ENCODE measurements at regions not wholly inside any gene's neighbourhood (a gene's known extent, or its start where the extent isn't known, plus 50 kb on each side); places are given as distances from the start of the nearest gene placed in this dataset.
A peak's percentile ranks its signal among the peaks of the same experiment; 100 is the strongest.

DNA sequence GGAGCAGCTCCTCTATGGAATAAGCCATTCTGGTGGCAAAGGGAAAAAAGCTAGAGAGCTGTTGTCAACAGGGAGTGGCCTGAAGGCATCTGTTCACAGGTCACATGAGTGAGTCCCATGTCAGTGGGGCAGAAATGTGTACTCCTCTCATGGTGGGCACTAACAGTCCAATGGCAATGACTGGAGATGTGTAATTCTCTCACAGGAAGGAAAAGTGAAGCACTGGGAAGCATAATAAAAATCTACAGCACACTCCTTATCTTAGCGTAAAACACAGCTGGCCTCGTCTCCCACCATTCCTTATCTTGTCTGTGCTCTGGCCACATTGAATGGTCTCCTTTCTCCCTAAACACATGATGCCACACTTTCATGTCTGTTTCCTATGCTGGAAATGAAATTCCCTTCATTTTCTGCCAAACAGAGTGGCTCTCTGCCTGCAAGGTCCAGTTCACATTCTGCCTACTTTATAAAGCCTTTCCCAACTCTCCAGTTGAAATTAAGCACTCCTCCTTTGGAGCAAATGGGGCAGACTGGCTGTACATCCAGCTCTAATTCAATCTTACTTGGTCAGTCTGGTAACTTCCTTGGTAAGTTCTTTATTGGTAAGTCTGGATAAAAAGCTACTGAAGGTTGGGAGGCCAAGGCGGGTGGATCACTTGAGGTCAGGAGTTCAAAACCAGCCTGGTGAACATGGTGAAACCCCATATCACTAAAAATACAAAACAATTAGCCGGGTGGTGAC, 139.8 kb downstream of the RPL22L1 start:
- no peak for DNase-seq (ENCODE audit: low read depth)

DNA sequence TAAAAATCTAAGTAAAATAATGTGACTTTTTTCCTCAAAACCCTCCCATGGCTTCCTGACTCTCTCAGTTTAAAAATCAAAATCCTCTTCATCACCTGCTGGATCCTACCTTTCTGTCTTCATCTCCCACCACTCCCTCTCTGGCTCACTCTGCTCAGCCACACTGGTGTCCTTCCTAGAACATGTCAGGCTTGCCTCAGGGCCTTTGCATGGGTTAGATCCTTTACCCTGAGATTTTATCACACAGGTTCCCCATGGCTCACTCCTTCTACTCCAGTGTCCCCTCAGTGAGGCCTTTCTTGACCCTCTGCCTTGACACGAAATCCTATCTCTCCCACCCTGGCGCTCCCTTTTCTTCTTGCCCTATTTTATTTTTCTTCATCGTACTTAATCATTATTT, 141.8 kb downstream of the RPL22L1 start:
- no peak for DNase-seq (ENCODE audit: low read depth)

DNA sequence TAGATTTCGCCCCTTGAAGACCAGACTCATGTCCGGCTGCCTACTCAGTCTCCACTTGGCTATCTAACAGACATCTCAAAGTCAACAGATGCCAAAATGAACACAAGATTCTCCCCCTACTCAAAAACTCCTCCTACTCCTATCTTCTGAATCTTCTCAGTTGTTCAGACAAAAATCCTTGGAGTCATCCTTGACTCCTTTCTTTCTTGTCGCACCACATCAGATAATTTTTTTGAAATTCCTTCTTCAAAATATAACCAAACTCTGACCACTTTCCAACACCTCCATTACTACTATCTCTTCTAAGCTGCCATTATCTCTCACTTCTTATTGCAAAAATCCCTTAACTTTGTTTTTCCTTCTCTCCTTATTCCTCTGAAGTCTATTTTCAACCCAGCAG, 141.9 kb upstream of the SLC7A14 start:
- no peak for DNase-seq (ENCODE audit: low read depth)

DNA sequence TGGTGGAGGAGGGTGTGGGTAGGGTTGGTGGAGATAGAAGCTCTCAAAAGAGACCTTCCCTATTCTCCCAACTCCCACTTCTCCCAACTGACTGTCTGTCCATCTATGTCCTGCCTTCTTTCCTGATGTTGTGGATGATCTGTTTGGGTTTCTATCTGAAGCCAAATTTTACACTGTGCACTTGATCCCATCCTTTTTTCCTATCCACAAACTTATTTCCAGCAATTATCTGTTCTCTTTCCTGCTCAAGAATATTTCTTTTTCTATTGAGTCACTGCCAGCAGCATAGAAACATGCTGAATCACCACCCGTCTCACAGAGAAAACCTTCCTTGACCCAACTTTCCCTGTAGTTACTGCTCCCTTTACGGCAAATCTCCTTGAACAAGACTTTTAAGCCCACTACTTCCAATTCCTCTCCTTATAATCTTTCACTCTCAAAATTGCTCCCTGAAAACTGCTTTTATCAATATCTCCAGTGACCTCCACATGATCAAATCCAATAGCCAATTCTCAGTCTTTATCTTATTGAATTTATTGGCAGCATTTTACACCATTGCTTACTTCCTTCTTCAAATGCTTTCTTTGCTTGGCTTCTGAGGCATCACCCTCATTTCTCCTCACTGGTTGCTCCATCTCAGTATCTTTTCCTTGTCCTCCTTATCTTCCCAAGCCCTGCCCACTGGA, 141.2 kb upstream of the SLC7A14 start:
- peak; percentile 86 for DNase-seq (ENCODE audit: low read depth)

DNA sequence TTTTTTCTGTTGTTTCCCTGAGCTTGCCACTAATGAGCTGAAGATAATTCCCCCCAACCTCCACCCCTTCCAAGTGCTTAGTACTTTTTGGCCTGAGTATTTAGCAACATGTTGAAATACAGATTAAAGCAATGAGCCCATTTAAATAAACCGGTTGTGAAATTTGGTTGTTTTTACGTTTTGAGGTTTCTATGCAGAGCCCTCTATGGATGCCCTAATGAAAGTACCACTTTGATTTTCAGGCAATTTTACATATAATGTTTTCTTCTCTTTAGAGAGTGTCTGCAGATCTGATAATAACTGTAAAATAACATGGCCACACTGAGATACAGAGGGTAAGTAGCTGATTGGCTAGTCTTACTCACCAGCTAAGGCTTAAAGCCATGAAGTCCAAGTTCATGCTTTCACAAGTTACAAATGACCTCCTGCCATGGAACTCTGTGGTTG, 139.4 kb upstream of the SLC7A14 start:
- peak; percentile 79 for DNase-seq (ENCODE audit: low read depth)

DNA sequence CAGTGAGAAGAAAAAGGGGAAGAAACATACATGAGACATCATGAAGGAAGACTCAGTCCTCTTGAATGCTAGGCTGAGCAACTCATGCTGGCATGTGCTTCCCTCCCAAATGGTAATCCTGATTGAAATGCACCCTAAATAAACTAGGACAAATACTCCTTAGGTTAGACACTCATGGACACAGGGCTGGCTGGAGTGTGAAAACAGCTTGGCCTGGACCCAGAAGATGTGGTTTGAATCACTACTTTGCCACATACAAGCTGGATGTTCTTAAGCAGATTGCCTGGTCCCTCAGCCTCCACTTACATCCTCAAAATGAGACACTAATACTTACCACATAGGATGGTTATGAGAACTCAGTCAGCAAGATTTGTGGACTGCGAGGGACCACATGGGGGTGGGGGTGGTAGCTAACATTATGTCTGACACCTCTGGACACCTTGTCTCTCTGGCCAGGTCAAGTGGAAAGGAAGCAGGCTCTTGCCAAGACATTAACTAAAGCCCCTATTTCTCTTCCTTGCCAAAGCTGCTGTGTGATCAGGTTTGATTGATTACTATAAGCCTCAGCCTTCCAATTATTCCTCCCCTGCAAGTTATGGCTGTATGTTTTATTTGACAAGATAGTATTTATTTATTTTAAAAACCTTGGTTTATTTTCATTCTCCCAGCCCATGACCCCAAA, 138.9 kb upstream of the SLC7A14 start:
- peak; percentile 94 for DNase-seq (ENCODE audit: low read depth)

DNA sequence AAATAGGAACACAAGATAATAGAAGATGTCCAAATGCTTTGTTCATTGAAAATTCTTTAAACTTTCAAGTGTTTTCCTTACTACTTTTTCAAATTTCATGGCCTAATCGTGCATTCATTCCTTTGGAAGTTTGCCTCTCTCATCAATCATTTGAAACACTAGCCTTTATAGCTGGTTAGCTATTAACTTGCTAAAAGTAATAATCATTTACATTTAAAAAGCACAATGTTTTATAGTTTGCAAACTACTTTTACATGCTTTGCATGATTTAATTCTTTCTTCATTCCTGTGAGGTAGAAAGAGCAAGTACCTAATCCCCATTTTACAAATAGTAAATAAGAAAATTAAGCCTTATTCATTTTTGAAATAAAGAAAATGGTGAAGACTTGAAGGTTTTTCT, 137.4 kb upstream of the SLC7A14 start:
- DNase-seq (ENCODE audit: low read depth): no peak

DNA sequence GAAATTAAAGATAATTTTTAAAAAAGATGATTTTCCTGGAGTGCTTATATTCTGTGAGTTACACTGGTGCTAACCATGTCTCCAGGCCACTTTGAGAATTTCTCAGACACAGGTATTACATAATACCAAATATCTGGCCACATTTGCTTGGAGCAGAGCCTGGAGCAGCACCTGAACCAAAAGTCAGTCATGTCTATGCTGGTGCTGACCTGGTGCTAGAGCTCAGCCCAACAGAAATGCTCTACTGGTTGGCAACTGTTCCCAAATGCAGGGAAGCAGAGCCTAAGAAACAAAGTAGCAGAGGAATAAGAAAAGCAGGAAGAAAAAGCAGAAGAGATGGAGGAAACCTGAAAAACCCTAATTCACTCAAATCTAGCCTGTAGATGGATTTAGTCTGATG, 135.7 kb upstream of the SLC7A14 start:
- no peak for DNase-seq (ENCODE audit: low read depth)

DNA sequence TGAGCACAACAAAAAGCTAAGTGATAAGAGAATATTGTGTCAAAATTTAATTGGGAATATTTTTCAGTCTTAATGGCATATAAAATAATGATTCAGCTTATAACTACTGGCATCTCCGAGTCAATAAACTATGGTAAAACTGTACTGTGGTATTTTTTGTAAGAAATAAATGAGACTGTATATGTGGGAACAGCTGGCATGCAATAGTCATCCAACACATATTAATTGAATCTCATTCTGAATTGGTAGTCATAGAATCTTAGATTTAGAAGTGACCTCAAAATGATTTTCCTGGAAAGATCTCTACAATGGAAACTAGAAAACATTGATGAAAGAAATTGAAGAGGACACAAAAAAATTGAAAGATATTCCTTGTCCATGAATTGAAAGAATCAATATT, 133.4 kb upstream of the SLC7A14 start:
- no peak for DNase-seq (ENCODE audit: low read depth)

DNA sequence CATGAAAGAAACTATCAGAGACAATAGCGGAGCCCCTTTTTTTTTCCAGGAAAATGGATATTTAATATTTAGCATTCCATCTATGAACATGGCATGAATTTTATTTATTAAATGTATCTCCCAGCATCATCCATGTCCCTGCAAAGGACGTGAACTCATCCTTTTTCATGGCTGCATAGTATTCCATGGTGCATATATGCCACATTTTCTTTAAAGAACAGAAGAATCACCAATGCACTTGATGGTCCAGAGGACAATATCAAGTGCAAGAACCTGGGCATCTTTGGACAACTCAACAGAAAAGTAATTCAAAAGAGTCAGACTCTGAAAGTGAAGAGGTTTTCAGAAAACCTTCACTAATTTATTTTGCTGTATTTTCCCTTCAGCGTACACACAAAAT, 133.0 kb upstream of the SLC7A14 start:
- no peak for DNase-seq (ENCODE audit: low read depth)

DNA sequence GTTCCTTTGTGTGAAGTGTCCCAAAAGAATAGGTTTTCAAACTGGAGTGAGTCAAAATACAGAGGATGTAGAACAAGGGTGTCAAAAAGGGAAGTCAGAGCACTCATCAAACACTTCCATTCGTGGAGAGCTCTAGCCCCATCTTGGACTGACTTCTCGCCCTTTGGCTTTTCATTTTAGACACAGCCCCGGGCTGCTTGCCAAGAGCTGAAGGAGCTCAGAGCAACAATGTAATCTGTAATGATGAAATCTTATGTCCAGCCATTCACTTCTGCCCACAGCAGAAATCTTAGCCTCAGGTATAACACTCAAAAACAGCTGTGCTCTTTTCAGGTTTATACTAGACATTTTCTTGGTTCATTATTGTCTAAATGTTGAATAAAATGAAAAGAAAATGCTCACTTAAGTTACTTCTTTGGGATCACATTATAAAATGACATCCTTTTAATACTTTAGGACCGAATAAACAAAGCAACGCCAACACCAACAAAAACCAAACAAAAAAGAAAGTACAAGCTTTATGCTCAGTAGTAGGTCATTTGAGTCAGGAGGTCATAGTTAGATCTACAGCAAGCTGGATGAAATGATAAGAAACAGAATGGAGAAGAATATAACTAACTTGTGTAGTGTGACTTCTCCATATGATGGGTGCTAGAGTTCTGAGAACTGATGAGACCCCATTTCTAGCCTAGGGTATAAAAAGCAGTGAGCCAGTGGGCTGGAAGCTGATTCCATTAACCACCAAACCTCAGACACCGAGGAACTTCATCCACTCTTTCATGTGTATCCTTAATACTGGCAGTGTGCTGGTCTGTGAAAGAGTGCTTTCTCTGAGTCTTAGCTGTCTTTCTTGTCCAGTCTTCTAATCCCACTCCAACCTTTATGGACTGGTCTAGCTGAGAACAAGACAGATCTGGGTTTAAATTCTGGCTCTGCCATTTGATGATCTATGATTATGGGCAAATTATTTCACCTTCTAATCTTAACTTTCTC, 131.8 kb upstream of the SLC7A14 start:
- DNase-seq (ENCODE audit: low read depth): peak; percentile 62

DNA sequence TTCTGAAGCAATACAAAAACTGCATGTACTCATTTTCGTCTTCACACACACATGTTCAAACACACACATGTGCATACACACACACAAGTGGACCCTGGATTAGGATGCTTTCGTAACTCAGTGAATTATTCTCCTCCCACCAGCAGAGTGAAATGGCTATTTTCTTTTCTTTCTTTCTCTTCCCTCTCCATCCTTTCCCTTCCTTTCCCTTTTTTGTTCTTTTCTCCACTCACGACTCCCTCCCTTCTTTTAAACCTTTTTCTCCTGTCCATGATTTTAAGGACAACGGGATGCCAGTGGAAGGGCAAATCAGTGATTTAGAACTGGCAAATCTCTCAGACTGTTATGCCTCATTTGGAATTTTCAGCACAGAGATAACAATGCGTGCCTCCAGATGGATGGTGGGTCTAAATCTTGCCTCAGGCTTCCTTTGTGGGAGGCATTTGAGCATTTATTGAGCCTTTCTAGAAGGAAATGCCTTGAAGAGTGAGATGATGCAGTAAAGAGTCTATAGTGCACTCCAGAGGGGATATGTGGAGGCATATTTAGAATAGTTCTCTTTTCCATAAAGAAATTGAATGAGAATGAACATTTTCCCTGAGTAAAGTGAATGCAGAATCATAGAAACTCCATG, 130.4 kb upstream of the SLC7A14 start:
- DNase-seq (ENCODE audit: low read depth): no peak

DNA sequence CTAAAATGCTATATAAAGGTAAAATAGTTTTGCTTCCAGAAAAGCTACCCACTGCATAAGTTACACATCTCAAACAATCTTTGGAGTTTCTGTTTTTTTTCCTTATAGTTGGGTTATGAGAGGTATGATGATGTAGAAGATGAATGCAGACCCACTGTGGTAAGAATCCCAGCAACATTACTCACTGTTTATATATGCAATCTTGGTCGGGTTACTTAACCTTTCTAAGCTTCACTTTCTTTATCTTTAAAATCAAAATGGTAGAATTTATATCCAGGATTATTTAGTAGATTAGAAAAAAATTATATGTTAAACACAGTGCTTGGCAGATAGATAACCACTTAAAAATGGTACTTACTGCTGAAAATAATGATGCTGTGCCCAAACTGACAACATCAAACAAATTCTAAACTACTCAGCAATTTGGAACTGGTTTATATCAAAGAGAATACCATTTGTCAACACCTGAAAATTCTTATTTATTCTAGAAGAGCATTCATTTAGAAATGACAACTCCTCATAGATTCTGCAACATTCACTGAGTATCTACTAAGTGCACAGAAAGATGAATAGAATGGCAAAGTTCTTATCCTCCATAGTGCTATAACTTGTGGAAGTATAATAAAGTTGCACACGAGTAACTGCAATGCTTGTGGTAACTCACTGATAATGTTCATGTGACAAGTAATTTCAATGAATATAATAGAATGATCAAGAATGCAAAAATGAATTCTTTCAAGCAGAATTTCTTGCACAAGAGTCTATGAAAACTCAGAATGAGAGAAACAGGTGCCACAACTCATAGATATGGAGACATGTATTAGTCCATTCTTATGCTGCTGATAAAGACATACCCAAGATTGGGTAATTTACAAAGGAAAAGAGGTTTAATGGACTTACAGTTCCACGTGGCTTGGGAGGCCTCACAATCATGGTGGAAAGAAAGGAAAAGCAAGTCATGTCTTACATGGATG, 129.0 kb upstream of the SLC7A14 start:
- DNase-seq (ENCODE audit: low read depth): peak; percentile 39

DNA sequence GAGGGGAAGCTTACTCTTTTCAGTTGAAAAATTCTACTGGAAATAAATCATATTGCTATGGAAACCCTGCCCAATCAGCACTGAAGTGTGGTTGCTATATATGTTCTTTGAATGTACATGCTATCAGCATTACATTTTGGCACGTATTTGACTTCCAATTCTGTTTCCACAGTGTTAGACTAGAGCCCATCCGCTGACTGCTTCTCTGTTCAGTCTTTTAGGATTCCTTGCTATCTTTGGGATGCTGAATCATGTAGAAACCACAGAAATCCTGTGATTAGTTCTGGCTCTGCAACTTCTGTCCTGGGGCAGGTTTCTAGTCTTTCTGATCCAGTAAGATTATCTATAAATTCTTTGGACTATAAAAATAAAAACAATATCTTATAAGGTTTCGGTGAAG, 128.2 kb upstream of the SLC7A14 start:
- DNase-seq (ENCODE audit: low read depth): peak; percentile 22

DNA sequence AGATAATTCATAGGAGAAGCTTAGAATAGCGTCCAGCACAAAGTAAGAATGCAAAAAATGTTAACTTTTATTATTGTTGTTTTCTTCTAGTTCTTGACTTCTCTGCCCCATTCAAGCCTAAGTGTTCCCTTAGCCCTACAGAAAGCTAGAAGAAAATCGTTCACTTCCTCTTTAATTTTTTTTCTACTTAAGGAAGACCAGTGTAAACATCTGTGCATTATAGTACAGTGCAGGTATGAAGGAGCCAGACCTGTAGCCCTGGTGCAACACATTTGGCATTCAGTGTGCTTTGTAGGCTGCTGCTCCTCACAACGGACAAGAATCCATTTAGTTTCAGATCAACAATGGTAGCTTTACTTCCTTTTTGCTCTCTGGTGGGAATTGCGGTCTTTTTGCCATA, 127.8 kb upstream of the SLC7A14 start:
- DNase-seq (ENCODE audit: low read depth): no peak

DNA sequence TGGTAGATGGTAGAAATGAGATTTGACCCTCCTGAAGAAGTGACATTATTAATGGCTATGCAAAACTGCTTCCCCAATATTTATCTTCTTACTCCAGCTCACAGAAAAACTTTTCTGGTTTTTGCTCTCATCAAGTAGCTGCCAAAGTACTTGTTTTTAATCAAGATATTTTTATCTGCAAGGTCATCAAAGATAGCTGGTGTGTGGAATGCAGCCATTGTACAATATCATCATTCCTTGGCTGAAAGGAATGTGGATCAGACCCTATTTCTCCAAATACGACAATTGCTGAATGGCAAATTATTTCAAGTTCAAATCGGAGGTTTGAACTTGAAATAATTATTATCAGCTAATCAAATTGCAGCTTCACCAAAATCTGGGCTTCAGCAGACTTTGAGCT, 126.9 kb upstream of the SLC7A14 start:
- no peak for DNase-seq (ENCODE audit: low read depth)

DNA sequence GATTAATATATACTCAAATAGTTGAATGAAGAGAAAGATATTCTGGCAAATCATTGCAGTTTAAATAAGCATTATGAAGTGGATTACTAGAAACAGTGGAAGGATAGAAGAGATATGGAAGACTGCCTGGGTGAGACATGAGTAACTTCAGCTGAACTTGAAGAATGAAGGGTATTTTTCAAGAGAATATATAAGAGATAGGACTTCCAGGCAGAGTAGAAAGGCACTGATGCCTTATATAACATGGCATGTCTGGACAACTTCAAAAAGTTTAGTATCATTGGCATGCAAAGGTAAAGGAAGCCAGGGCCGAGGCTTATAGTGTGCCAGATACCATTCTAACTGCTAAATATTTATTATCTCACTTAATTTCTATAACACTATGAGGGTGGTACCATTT, 126.5 kb upstream of the SLC7A14 start:
- DNase-seq (ENCODE audit: low read depth): no peak

DNA sequence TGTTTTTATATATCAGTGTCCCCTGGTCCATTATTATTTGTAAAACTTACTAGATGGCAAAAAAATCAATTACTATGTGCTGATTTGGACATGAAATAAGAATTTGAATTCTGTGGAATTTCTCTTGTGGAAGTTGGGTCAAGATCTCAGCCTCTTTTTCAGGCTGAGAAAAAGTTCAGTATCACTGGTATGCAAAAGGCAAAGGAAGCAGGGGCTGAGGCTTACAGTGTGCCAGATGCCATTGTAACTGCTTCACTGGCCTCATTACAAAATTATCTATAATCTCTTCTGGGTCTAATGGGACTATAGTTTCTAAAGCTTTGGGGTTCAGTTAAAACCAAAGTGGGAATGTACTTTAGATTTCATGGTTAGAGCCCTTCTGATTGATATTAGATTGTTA, 125.9 kb upstream of the SLC7A14 start:
- DNase-seq (ENCODE audit: low read depth): no peak

DNA sequence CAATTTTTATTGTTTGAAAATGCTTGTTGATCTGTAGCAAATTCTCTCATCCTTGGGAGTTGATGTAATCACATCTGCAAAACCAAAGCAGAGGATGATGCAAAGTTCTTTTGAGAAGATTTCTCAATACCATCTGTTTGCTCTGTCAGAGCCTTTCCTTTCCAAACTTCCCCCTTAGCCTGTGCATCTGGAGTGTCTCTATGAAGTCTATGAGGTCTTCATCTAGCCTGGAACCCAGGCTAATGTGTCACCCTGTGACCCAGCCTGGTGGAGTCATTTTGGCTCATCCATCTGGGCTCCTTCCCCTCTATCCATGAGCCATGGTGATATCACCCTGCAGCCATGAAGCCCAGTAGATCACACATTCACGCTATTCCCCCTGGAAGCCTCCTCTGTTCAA, 123.2 kb upstream of the SLC7A14 start:
- DNase-seq (ENCODE audit: low read depth): peak; percentile 91

DNA sequence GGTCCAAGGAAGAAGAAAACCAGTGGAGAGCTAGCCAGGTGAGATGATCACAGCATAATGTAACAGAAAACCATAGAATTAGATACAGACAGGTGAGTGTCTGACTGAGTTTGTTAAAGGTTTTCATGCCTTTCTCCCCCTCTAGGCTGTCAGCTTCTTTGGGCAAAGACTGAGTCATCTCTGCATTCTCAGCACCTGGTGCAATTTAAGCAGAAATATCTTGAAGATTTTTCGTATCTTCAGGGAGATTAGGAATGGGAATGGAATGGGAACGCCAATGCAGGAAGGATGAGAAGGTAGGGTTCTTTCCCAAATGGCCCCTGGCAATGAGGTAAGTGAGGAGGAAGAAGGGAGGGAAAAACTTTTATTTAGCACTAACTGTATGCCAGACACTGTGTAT, 122.0 kb upstream of the SLC7A14 start:
- no peak for DNase-seq (ENCODE audit: low read depth)

Measured in fibroblast of gingiva (primary cell).